Stimulated activated CD4-positive, alpha-beta T cell treated with anti-CD3 and anti-CD28 coated beads, Interleukin-4, amount 100 ng/mL, for 4 hours (primary cell): ENCODE measurements at regions not wholly inside any gene's neighbourhood (a gene's known extent, or its start where the extent isn't known, plus 50 kb on each side); places are given as distances from the start of the nearest gene placed in this dataset.

Experiments used
- DNase-seq, 2 experiments: peaks; one replicate each; pipeline ENCODE4 v3.0.0-alpha.2; 2020

DNA sequence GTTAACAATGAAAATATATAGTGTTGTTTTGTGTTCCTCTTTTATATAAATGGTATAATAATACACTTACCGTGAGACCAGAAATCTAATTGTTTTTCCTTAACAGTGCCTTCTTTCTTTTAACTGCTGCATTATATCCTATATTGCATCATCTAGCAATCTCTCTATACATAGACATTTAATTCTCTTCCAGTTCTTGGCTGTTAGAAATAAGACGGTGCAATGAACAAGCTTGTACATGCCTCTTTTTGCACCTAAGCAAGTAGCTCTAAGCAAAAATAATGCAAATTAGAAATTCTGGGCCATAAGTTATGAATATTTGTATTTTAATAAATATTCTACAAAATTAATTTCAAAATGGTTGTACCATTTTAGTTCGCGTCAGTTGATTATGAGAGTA is 55.9 kb upstream of the AHR start:
- no peak for DNase-seq

DNA sequence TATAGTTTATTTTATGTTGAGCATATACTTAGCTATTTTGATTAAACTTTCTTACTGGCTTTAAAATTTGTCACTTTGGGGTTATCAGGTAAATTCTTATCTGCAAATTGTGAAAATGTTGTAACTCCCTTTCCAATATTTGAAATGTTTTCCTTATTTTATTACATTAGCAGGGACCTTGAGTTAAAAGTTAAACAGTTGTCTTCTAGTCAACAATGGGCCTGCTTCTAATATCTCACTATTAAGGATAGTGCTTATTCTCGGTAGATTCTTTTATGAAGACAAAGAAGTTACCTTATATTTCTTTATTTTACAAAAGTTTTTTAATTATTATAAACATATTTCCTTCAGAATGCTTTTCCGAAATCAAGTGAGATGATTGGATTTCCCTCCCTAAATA is 53.7 kb upstream of the AHR start:
- DNase-seq: no peak

DNA sequence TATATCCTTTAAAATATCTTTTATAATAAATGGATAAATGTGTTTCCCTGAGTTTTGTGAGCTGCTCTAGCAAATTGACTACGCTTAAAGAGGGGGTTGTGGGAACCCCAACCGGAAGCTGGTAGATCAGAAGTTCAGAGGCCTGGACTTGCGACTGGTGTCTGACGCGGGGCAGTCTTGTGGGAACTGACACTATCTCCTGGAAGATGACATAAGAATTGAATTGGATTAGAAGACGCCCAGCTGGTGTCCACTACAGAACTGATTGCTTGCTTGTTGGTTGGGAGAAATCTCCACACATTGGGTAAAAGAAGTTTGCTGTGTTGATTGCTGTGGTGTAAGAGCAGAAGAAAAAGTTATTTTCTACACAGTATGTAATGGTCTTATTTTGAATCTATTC is 51.1 kb upstream of the AHR start:
- no peak for DNase-seq

DNA sequence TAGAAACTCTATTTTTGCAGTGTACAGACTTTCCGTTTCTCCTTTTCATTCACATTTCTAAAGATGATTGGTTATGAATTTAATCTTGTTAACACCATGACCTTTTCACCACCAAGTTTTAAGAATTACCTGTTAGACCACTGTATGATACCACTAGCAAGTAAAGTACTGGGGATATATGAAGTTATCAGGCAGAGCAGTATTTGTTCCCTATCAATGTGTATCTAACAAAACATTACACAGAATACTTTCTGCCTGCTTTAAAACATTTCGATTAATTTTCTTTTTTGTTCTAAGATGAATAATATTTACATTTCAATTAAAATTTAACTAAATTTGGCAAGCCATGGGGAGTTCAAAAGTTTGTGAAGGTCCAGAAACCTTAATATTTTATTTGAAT is 49.9 kb upstream of the AHR start:
- DNase-seq: no peak
